ENCODE measurements at regions not wholly inside any gene's neighbourhood (a gene's known extent, or its start where the extent isn't known, plus 50 kb on each side); places are given as distances from the start of the nearest gene placed in this dataset.

DNA sequence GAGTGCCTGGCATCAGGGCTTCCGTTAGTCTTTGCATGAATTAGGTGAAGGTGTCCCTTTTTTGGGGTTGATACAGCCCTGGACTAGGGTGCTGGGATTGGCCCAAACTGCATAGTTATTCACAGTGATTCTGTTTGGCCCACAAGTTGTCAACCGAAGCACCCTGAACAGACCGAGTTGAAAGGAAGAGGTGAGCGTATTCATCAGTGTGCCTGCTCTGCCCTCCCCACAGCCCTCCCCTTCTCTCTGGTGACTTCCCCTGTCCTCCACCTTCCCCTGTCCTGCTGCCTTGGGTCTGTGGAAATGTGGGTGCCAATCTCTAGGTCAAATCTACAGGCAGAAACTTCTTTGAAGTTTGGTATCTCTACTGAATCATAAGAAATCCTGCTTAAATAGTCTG, 330.5 kb downstream of the DYSF start:
- Mint-ChIP-seq H3K27me3 (ENCODE audit: low read depth) (no peaks in the 10 kb centered on the region), H3K27ac (no peak overlapping the region), H3K4me3 (no peak overlapping the region), H3K9me3 (no peaks in the 10 kb centered on the region), H3K4me1 (peaks cover 54% of the 10 kb centered on the region), H3K36me3 (no peaks in the 10 kb centered on the region)
- no peak for DNase-seq (ENCODE audit: low spot score in 2 of 2, unreplicated experiment in 2 of 2)
- TF ChIP-seq, protein P1, sequence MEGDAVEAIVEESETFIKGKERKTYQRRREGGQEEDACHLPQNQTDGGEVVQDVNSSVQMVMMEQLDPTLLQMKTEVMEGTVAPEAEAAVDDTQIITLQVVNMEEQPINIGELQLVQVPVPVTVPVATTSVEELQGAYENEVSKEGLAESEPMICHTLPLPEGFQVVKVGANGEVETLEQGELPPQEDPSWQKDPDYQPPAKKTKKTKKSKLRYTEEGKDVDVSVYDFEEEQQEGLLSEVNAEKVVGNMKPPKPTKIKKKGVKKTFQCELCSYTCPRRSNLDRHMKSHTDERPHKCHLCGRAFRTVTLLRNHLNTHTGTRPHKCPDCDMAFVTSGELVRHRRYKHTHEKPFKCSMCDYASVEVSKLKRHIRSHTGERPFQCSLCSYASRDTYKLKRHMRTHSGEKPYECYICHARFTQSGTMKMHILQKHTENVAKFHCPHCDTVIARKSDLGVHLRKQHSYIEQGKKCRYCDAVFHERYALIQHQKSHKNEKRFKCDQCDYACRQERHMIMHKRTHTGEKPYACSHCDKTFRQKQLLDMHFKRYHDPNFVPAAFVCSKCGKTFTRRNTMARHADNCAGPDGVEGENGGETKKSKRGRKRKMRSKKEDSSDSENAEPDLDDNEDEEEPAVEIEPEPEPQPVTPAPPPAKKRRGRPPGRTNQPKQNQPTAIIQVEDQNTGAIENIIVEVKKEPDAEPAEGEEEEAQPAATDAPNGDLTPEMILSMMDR (IDR thresholded peaks at IDR 0.05; ENCODE audit: unreplicated experiment), result no peak

DNA sequence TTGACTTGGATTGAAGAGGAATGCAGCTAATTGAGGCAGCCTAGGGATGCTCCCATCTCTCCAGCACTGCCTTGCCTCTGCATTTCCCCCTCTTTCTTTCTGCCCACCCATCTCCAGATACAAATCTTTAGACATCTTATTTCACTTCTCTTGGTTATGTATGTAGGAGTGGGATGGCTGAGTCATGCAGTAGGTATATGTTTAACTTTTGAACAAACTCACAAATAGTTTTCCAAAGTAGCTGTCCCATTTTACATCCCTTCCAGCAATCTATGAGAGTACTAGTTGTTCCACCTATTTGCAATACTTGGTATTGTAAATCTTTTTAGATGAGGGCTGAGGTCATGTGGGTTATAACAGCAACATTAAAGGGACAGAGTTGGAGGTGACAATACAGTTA, 329.9 kb downstream of the DYSF start:
- Mint-ChIP-seq H3K4me1 (peaks cover 55% of the 10 kb centered on the region), H3K4me3 (no peak overlapping the region)

DNA sequence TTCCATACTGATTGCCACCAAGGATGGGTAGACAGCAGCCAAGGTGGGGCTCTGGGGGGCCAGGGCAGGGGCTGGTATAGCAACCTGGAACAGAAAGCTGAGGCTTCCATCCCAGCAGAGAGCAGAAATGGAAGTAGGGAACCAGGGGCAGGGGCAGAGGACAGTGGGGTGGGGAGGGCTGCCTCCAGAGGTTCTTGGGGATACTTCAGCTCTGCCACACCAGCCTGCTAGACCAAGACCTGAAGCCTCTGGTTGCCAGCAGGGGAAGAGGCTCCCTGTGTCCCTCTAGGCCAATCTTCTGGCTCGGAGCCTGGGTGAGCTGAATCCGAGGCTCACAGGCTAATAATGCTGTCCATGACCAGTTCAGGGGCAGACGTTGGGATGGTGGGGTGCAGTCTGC, 329.0 kb downstream of the DYSF start:
- Mint-ChIP-seq H3K36me3 (no peaks in the 10 kb centered on the region), H3K27me3 (ENCODE audit: low read depth) (no peaks in the 10 kb centered on the region), H3K9me3 (no peaks in the 10 kb centered on the region), H3K4me1 (peaks cover 52% of the 10 kb centered on the region), H3K4me3 (no peak overlapping the region), H3K27ac (no peak overlapping the region)
- no peak for DNase-seq (ENCODE audit: low spot score in 2 of 2, unreplicated experiment in 2 of 2)
- TF ChIP-seq, protein P1 (IDR thresholded peaks at IDR 0.05; ENCODE audit: unreplicated experiment), result no peak

More for the DNA sequence above, 329.9 kb downstream of the DYSF start:
- H3K9me3 Mint-ChIP-seq, result no peaks in the 10 kb centered on the region
- no peaks in the 10 kb centered on the region for H3K36me3 Mint-ChIP-seq
- H3K27me3 Mint-ChIP-seq (ENCODE audit: low read depth), result no peaks in the 10 kb centered on the region
- DNase-seq (ENCODE audit: low spot score in 2 of 2, unreplicated experiment in 2 of 2), result no peak
- no peak overlapping the region for H3K27ac Mint-ChIP-seq
- TF ChIP-seq, protein P1 (IDR thresholded peaks at IDR 0.05; ENCODE audit: unreplicated experiment), result no peak

DNA sequence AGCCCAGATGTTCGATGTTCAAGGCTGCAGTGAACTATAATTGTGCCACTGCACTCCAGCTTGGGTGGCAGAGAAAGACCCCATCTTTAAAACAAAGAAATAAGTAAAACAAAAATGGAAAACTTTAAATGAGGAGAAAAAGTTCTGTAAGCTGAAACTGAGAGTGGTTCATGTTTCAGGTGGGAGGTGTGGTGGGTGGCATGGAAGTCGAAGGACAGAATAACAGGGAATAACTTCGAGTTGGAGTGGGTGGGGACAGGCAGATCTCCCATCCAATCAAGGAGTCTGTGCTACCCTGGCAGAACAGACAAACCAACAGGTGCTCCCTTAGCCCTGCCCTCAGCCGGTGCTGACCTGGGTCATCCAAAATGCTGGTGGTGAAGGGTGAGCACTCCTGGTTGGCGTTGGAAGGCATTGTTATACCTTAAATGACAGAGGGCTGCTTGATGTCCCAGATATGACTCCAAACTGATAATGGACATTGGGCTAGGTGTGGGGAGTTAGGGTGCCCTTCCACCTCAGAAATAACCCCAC, 328.4 kb downstream of the DYSF start:
- no peak overlapping the region for H3K4me3 Mint-ChIP-seq

DNA sequence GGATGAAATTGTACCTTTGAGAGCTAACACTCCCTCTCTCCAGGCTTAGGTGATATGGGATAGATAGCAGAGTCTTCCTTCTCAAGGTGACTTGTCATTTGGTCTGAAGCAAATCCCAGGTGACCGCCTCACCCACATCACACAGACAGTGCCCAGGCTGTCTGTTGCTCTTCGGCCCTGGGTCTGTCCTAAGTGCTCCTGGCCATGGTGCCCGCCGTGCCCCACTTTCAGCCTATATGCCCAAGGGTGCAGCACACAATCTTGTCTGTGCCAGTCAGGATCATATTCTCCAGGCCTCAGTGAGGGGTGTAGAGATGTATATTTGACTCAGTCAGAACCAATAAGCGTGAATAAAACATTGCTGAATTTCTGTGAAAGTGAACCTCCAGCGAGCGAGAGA, 326.8 kb downstream of the DYSF start:
- DNase-seq (ENCODE audit: low spot score in 2 of 2, unreplicated experiment in 2 of 2), result no peak
- no peaks in the 10 kb centered on the region for H3K27me3 Mint-ChIP-seq (ENCODE audit: low read depth)
- no peaks in the 10 kb centered on the region for H3K36me3 Mint-ChIP-seq
- H3K9me3 Mint-ChIP-seq, result no peaks in the 10 kb centered on the region
- peaks cover 46% of the 10 kb centered on the region for H3K4me1 Mint-ChIP-seq
- TF ChIP-seq, protein P1 (IDR thresholded peaks at IDR 0.05; ENCODE audit: unreplicated experiment), result no peak
- no peak overlapping the region for H3K27ac Mint-ChIP-seq
- no peak overlapping the region for H3K4me3 Mint-ChIP-seq

More for the DNA sequence above, 328.4 kb downstream of the DYSF start:
- peaks cover 52% of the 10 kb centered on the region for H3K4me1 Mint-ChIP-seq
- no peak for DNase-seq (ENCODE audit: low spot score in 2 of 2, unreplicated experiment in 2 of 2)
- H3K27ac Mint-ChIP-seq, result no peak overlapping the region
- H3K9me3 Mint-ChIP-seq, result no peaks in the 10 kb centered on the region
- TF ChIP-seq, protein P1 (IDR thresholded peaks at IDR 0.05; ENCODE audit: unreplicated experiment), result no peak
- H3K36me3 Mint-ChIP-seq, result no peaks in the 10 kb centered on the region
- no peaks in the 10 kb centered on the region for H3K27me3 Mint-ChIP-seq (ENCODE audit: low read depth)

DNA sequence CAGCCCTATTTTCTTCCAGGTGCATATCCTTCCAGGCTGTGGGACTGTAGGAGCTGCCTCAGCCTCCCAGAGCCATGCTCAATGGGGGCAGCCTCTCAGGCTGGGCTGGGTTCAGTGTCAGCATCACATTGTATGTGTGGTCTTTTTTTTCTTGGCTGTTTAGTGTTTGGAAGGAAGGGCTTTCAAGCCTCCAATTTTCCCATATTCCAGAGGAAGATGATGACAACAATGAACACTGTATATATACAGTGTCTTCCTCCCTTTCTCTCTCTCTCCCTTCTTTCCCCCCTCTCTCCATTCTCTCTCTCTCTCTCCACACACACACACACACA, 326.4 kb downstream of the DYSF start:
- TF ChIP-seq, protein P1 (IDR thresholded peaks at IDR 0.05; ENCODE audit: unreplicated experiment), result no peak
- H3K9me3 Mint-ChIP-seq, result no peaks in the 10 kb centered on the region
- H3K27ac Mint-ChIP-seq, result peak overlapping the region; percentile 15
- DNase-seq (ENCODE audit: low spot score in 2 of 2, unreplicated experiment in 2 of 2), result no peak
- H3K4me1 Mint-ChIP-seq, result peaks cover 42% of the 10 kb centered on the region
- H3K4me3 Mint-ChIP-seq, result no peak overlapping the region
- no peaks in the 10 kb centered on the region for H3K36me3 Mint-ChIP-seq
- no peaks in the 10 kb centered on the region for H3K27me3 Mint-ChIP-seq (ENCODE audit: low read depth)

All from mesothelial cell of epicardium (in vitro differentiated cells).